GM23338 (cell line): ENCODE measurements at regions not wholly inside any gene's neighbourhood (a gene's known extent, or its start where the extent isn't known, plus 50 kb on each side); places are given as distances from the start of the nearest gene placed in this dataset.

Experiments
- EZH2 ChIP-seq: fragments of 200-600 bp; sonication (generic); IDR thresholded peaks from one replicate; pipeline ENCODE4 v1.8.0; 2017; ENCODE audit warnings: antibody characterized with exemption, mild to moderate bottlenecking, low read depth; ENCODE audit not compliant: unreplicated experiment
- EZH2phosphoT487 ChIP-seq: fragments of 200-600 bp; sonication (generic); IDR thresholded peaks from one replicate; pipeline ENCODE4 v1.8.1; 2018; ENCODE audit warnings: antibody characterized with exemption; ENCODE audit not compliant: unreplicated experiment
- POLR2AphosphoS5 ChIP-seq: IDR thresholded peaks from 2 replicates; pipeline ENCODE4 v1.6.1; 2016; ENCODE audit warnings: antibody characterized with exemption, low read depth
- TF ChIP-seq, protein P1 (sequence below), 2 experiments: fragments of 200-600 bp in 1 of 2; sonication (generic) in 1 of 2; conservative IDR thresholded peaks; 2 replicates each; pipeline versions ENCODE4 v1.5.1 to v1.6.1; 2016 to 2017; ENCODE audit warnings: antibody characterized with exemption in 2 of 2, low read depth in 2 of 2, mild to moderate bottlenecking in 2 of 2, moderate library complexity in 1 of 2

DNA sequence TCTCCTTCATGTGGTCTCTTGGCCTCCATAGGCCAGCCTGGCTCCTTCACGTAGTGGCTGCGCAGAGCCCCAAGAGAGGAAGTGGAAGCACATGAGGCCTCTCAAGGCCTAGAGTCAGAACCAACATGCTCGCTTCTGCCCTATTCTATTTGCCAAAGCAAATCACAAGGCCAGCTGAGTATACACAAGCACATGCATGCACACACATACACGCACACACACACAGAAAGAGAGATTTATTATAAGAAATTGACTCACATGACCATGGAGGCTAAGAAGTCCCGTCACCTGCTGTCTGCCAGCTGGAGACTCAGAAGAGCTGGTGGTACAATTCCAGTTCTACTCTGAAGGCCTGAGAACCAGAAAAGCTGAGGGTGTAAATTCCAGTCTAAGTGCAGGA is 64.3 kb upstream of the NRP1 start:
- TF ChIP-seq, protein P1, sequence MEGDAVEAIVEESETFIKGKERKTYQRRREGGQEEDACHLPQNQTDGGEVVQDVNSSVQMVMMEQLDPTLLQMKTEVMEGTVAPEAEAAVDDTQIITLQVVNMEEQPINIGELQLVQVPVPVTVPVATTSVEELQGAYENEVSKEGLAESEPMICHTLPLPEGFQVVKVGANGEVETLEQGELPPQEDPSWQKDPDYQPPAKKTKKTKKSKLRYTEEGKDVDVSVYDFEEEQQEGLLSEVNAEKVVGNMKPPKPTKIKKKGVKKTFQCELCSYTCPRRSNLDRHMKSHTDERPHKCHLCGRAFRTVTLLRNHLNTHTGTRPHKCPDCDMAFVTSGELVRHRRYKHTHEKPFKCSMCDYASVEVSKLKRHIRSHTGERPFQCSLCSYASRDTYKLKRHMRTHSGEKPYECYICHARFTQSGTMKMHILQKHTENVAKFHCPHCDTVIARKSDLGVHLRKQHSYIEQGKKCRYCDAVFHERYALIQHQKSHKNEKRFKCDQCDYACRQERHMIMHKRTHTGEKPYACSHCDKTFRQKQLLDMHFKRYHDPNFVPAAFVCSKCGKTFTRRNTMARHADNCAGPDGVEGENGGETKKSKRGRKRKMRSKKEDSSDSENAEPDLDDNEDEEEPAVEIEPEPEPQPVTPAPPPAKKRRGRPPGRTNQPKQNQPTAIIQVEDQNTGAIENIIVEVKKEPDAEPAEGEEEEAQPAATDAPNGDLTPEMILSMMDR (conservative IDR thresholded peaks at IDR 0.05; ENCODE audit: low read depth in 2 of 2), result no peak
- TF ChIP-seq EZH2phosphoT487 (no peak), EZH2 (no peak), POLR2AphosphoS5 (no peak)
